A549 (cell line): ENCODE measurements at regions not wholly inside any gene's neighbourhood (a gene's known extent, or its start where the extent isn't known, plus 50 kb on each side); places are given as distances from the start of the nearest gene placed in this dataset.
"Not testable (repeated sequence)": the region's sequence is repeated elsewhere in the genome, so short reads cannot be mapped to it uniquely, and the experiment has no call there.

ENCODE experiments used
- ATAC-seq, 2 experiments: fragments of 200-7000 bp in 1 of 2; fragments of >200 bp in 1 of 2; cut with Nextera tagmentation in 1 of 2; cut with Tn5 transposase in 1 of 2; 3 replicates each; pipeline versions ENCODE4 v1.8.0 to v1.9.1; 2018 to 2020; ENCODE audit warnings: mild to moderate bottlenecking in 1 of 2, moderate library complexity in 1 of 2
- CTCF ChIA-PET: fragments of 300-600 bp; sonication (Branson Sonifier 250); formaldehyde crosslinking; extraction: SDS; loops from one replicate; lab custom pipeline; 2021; ENCODE audit warnings: antibody characterized with exemption, inconsistent platforms; lab: Yijun Ruan, JAX
- POLR2A ChIA-PET: fragments of 350-600 bp; formaldehyde crosslinking; extraction: SDS; loops from one replicate; lab custom pipeline; 2021; ENCODE audit warnings: antibody characterized with exemption, inconsistent platforms; lab: Yijun Ruan, JAX
- DNase-seq, 2 experiments: peaks; one replicate each; pipeline versions ENCODE4 v3.0.0 to v3.0.0-alpha.2; 2011 to 2016; ENCODE audit warnings: low read depth in 1 of 2, low spot score in 1 of 2
- FAIRE-seq: peaks from 2 replicates; lab custom pipeline; 2011; peaks lifted over from hg19 to GRCh38; lab: Jason Lieb, UNC
- H3K27ac ChIP-seq, 2 experiments: fragments of >200 bp; sonication (Bioruptor Twin); formaldehyde crosslinking; 3 replicates each; pipeline ENCODE4 v1.5.1; 2016 to 2017
- H3K4me1 ChIP-seq: fragments of >200 bp; sonication (Bioruptor Twin); formaldehyde crosslinking; 3 replicates; pipeline ENCODE4 v1.6.1; 2016
- H3K4me2 ChIP-seq: fragments of >200 bp; sonication (Bioruptor Twin); formaldehyde crosslinking; 3 replicates; pipeline ENCODE4 v1.6.1; 2016
- H3K4me3 ChIP-seq: fragments of >200 bp; sonication (Bioruptor Twin); formaldehyde crosslinking; 3 replicates; pipeline ENCODE4 v1.5.1; 2016
- H3K9me3 ChIP-seq: fragments of >200 bp; sonication (Bioruptor Twin); formaldehyde crosslinking; 3 replicates; pipeline ENCODE4 v1.6.1; 2016
- CBX2 ChIP-seq: fragments of 200-600 bp; sonication (generic); IDR thresholded peaks from 2 replicates; pipeline ENCODE4 v1.6.1; 2016; ENCODE audit warnings: low read depth, mild to moderate bottlenecking, borderline replicate concordance
- CBX8 ChIP-seq: fragments of 200-600 bp; sonication (generic); IDR thresholded peaks from 2 replicates; pipeline ENCODE4 v1.6.1; 2016
- EHF ChIP-seq: fragments of 250-450 bp; sonication (Bioruptor Pico); IDR thresholded peaks from 2 replicates; pipeline ENCODE4 v1.5.0; 2020; ENCODE audit warnings: mild to moderate bottlenecking
- EHMT2 ChIP-seq: fragments of 200-600 bp; sonication (generic); IDR thresholded peaks from 2 replicates; pipeline ENCODE4 v1.6.1; 2016; ENCODE audit warnings: antibody characterized with exemption, low read depth, mild to moderate bottlenecking, moderate library complexity
- FOSL2 ChIP-seq, 2 experiments: fragments of 450-650 bp in 1 of 2; fragments of >200 bp in 1 of 2; sonication (Bioruptor Twin) in 1 of 2; formaldehyde crosslinking; IDR thresholded peaks; 2 replicates each; pipeline versions ENCODE4 v1.5.0 to v1.6.1; 2016 to 2020; ENCODE audit warnings: mild to moderate bottlenecking in 1 of 2, moderate library complexity in 1 of 2
- HOXA7 ChIP-seq: fragments of 250-450 bp; sonication (Bioruptor Pico); IDR thresholded peaks from 2 replicates; pipeline ENCODE4 v1.5.0; 2020; ENCODE audit warnings: mild to moderate bottlenecking, moderate library complexity
- JUN ChIP-seq, 2 experiments: fragments of >200 bp; sonication (Bioruptor Twin); formaldehyde crosslinking; IDR thresholded peaks; 2 replicates in 1 of 2; 3 replicates in 1 of 2; pipeline ENCODE4 v1.6.1; 2016 to 2017
- JUNB ChIP-seq: fragments of >200 bp; sonication (Bioruptor Twin); formaldehyde crosslinking; IDR thresholded peaks from 2 replicates; pipeline ENCODE4 v1.6.1; 2016
- KDM1A ChIP-seq: fragments of 200-600 bp; sonication (generic); IDR thresholded peaks from 2 replicates; pipeline ENCODE4 v1.6.1; 2016; ENCODE audit warnings: low read depth, mild to moderate bottlenecking
- MAZ ChIP-seq: fragments of 150-350 bp; IDR thresholded peaks from 2 replicates; pipeline ENCODE4 v1.6.1; 2014; ENCODE audit warnings: antibody characterized with exemption, low read depth, low read length, borderline replicate concordance
- NFE2L2 ChIP-seq: fragments of 150-350 bp; conservative IDR thresholded peaks from 2 replicates; pipeline ENCODE4 v1.6.1; 2014; ENCODE audit warnings: low read length
- NPAS2 ChIP-seq: fragments of 250-450 bp; sonication (Bioruptor Pico); IDR thresholded peaks from 2 replicates; pipeline ENCODE4 v1.8.0; 2022; ENCODE audit warnings: mild to moderate bottlenecking, moderate library complexity, borderline replicate concordance
- NR3C1 ChIP-seq: fragments of >200 bp; sonication (Bioruptor Twin); formaldehyde crosslinking; IDR thresholded peaks from 3 replicates; pipeline ENCODE4 v1.6.1; 2017
- RNF2 ChIP-seq: fragments of 200-600 bp; sonication (generic); IDR thresholded peaks from 2 replicates; pipeline ENCODE4 v1.6.1; 2016; ENCODE audit warnings: low read depth, mild to moderate bottlenecking, antibody characterized with exemption, moderate library complexity, borderline replicate concordance
- SMC3 ChIP-seq: fragments of >200 bp; sonication (Bioruptor Twin); formaldehyde crosslinking; IDR thresholded peaks from 3 replicates; pipeline ENCODE4 v1.6.1; 2018; ENCODE audit warnings: inconsistent platforms
- TFCP2L1 ChIP-seq: fragments of 250-450 bp; sonication (Bioruptor Pico); IDR thresholded peaks from 2 replicates; pipeline ENCODE4 v1.5.0; 2021; ENCODE audit warnings: mild to moderate bottlenecking
- ZC3H11A ChIP-seq: fragments of 450-650 bp; IDR thresholded peaks from 2 replicates; pipeline ENCODE4 v1.6.1; 2014; ENCODE audit warnings: antibody characterized with exemption, mild to moderate bottlenecking
- WGBS: methylation state at CpG from one replicate; pipeline ENCODE4 v1.1.6; 2017; ENCODE audit errors: missing lambda C conversion rate; 5-methylcytosine and 5-hydroxymethylcytosine counted together
- TF ChIP-seq, protein P1 (sequence below): IDR thresholded peaks from 2 replicates; pipeline ENCODE4 v1.6.1; 2012; ENCODE audit warnings: low read depth, borderline replicate concordance
- TF ChIP-seq, protein P2 (sequence below): fragments of 150-350 bp; IDR thresholded peaks from 2 replicates; pipeline ENCODE4 v1.6.1; 2014; ENCODE audit warnings: low read depth, mild to moderate bottlenecking, low read length
- TF ChIP-seq, protein P3 (sequence below): fragments of 250-450 bp; sonication (Bioruptor Pico); IDR thresholded peaks from 2 replicates; pipeline ENCODE4 v1.5.0; 2020; ENCODE audit warnings: low read depth, mild to moderate bottlenecking, moderate library complexity

DNA sequence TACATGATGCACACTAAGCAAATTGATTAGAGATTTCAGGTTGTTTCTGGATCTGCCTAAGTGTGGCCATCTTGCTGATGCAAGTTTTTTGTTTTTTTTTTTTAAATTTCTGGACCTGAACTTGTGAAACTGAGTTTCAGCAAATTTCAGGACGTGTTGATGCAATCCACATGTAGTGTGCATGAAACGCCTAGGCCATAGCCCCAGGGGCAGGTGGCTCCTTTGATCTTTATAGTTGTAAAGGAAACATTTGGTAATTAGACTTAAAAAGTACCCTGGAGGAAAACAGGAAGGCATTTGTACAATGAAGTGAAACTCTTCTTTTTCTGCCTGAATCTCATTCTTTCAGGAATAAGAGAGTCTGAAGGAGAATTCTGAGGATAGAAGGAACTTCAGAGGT is 162.2 kb upstream of the LHX8 start:
- TF ChIP-seq CBX2: no peak
- TF ChIP-seq, protein P1, sequence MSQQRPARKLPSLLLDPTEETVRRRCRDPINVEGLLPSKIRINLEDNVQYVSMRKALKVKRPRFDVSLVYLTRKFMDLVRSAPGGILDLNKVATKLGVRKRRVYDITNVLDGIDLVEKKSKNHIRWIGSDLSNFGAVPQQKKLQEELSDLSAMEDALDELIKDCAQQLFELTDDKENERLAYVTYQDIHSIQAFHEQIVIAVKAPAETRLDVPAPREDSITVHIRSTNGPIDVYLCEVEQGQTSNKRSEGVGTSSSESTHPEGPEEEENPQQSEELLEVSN: no peak
- TF ChIP-seq, protein P2, sequence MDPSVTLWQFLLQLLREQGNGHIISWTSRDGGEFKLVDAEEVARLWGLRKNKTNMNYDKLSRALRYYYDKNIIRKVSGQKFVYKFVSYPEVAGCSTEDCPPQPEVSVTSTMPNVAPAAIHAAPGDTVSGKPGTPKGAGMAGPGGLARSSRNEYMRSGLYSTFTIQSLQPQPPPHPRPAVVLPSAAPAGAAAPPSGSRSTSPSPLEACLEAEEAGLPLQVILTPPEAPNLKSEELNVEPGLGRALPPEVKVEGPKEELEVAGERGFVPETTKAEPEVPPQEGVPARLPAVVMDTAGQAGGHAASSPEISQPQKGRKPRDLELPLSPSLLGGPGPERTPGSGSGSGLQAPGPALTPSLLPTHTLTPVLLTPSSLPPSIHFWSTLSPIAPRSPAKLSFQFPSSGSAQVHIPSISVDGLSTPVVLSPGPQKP: no peak
- no peak for TF ChIP-seq KDM1A
- no peak for TF ChIP-seq ZC3H11A
- no peak for TF ChIP-seq EHMT2
- no peak for TF ChIP-seq SMC3
- TF ChIP-seq MAZ: no peak
- TF ChIP-seq JUN (IDR thresholded peaks at IDR 0.05): no peak
- TF ChIP-seq, protein P3, sequence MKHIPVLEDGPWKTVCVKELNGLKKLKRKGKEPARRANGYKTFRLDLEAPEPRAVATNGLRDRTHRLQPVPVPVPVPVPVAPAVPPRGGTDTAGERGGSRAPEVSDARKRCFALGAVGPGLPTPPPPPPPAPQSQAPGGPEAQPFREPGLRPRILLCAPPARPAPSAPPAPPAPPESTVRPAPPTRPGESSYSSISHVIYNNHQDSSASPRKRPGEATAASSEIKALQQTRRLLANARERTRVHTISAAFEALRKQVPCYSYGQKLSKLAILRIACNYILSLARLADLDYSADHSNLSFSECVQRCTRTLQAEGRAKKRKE: no peak
- no peak for TF ChIP-seq EHF
- TF ChIP-seq RNF2: no peak
- no peak for TF ChIP-seq NFE2L2
- no peak for TF ChIP-seq HOXA7
- no peak for TF ChIP-seq JUNB
- no peak for TF ChIP-seq CBX8
- CTCF ChIA-PET: no interaction called here
- no peaks in the 10 kb centered on the region for H3K9me3 ChIP-seq
- WGBS: 6% methylated on average over 2 of the region's 2 CpGs
- DNase-seq (no peak), ATAC-seq (no peak), FAIRE-seq (no peak)
- POLR2A ChIA-PET: no interaction called here
- H3K27ac ChIP-seq: no peak overlapping the region
- H3K4me3 ChIP-seq: no peak overlapping the region
- no peak overlapping the region for H3K4me2 ChIP-seq
- no peaks in the 10 kb centered on the region for H3K4me1 ChIP-seq

DNA sequence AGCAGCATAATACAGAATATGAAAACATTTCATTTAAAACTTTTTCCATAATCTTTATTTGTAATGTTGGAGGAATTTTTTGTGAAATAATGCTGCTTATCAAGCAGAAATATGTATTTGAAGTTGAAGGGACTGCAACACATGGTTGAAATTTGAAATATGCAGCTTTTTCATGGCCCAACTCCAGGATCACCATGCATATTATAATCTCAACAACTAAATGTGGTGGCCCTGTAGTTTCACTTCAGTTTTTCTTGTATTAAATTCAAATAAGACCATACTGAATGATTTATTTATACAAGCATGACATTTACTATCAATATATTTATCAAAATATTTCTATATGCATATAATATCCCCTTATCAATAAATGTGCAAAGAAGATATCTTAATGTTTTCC is 157.7 kb upstream of the LHX8 start:
- no peak overlapping the region for H3K27ac ChIP-seq
- FAIRE-seq (no peak), ATAC-seq (no peak), DNase-seq (no peak)
- H3K4me1 ChIP-seq: no peaks in the 10 kb centered on the region
- H3K4me2 ChIP-seq: no peak overlapping the region
- POLR2A ChIA-PET: no interaction called here
- no peak overlapping the region for H3K4me3 ChIP-seq
- H3K9me3 ChIP-seq: no peaks in the 10 kb centered on the region
- TF ChIP-seq NR3C1 (no peak), KDM1A (no peak), JUNB (no peak), ZC3H11A (no peak), TFCP2L1 (no peak), NPAS2 (CRISPR knock-in tag) (no peak), FOSL2 (IDR thresholded peaks at IDR 0.05) (no peak), FOSL2 (CRISPR knock-in tag; IDR thresholded peaks at IDR 0.05) (no peak)
- TF ChIP-seq, protein P3: no peak
- CTCF ChIA-PET: no interaction called here

DNA sequence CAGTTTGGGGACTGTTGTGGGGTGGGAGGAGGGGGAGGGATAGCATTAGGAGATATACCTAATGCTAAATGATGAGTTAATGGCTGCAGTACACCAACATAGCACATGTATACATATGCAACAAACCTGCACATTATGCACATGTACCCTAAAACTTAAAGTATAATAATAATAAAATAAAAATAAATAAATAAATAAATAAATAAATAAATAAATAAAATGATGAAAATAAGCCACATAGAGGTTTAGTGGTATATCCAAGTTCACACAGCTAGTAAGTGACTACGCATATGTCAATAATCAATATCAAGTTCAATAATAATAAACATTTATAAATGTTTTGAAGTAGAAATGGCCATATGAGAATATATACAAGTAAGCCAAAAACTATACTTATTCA is 141.7 kb upstream of the LHX8 start:
- DNase-seq, FAIRE-seq, ATAC-seq, H3K4me2 ChIP-seq, H3K4me1 ChIP-seq, CTCF ChIA-PET, H3K4me3 ChIP-seq, H3K27ac ChIP-seq, H3K9me3 ChIP-seq, POLR2A ChIA-PET: not testable (repeated sequence)
- WGBS: 62% methylated on average over 1 of the region's 1 CpG
